ENCODE measurements at regions not wholly inside any gene's neighbourhood (a gene's known extent, or its start where the extent isn't known, plus 50 kb on each side); places are given as distances from the start of the nearest gene placed in this dataset.
"Not testable (repeated sequence)": the region's sequence is repeated elsewhere in the genome, so short reads cannot be mapped to it uniquely, and the experiment has no call there.

DNA sequence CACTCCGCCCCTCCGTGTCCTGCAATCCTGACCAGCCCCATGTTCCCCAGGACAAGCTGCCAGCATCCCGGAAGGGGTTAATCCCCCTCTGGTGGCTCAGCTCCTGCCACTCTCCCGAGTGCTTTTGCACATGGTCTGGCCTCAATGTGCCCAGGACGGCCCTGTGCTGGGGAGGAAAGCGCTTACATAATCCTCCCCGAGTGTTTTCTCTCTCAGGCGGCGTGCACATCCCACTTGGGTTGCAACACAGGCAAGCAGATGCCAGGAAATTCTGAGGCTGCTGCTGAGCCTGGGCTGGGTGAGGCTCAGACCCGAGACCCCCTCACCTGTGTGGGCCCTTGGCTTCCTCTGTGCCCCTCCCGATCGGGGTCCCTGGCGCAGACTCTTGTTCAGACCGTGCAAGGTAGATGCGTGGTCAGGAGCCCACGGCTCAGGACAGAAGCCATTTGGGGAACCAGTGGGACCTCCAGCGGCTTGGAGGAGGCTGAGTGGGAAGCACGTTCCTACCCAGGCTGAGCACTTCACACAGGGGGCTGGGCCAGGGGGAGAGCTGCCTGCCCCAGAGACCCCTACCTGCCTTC lies 144.7 kb downstream of the LAT start:
- CTCF ChIA-PET (ENCODE audit: low intra/inter-chr PET ratio); H3K27ac ChIP-seq (ENCODE audit: extremely low read depth, low read depth, low read length); intact Hi-C loops (cut with micrococcal nuclease); H3K4me3 ChIP-seq; H3K36me3 ChIP-seq (ENCODE audit: control insufficient read depth, insufficient read depth, low read length); H4K20me1 ChIP-seq (replicated peaks; ENCODE audit: control insufficient read depth, insufficient read depth, low read length); ATAC-seq; H3K9me1 ChIP-seq (ENCODE audit: control insufficient read depth, insufficient read depth, low read length); H2AFZ ChIP-seq (ENCODE audit: low read depth, low read length); H3K79me2 ChIP-seq (ENCODE audit: control insufficient read depth, insufficient read depth, low read length); H3K9ac ChIP-seq (ENCODE audit: insufficient read depth in 1 of 2, low read depth in 2 of 2, low read length in 2 of 2); H3K4me2 ChIP-seq (ENCODE audit: insufficient read depth, low read length); DNase-seq (ENCODE audit: extremely low read depth in 1 of 4, low spot score in 3 of 4); FAIRE-seq; BruUV-seq (replicated peaks); H3K9me3 ChIP-seq (replicated peaks; ENCODE audit: control insufficient read depth, insufficient read depth, low read depth, low read length); POLR2A ChIA-PET: not testable (repeated sequence)
- in situ Hi-C loops (cut with MboI): loop anchor here (10.0 kb wide), 1 partner anchor 45 kb away; no protein-coding TSS in a partner anchor
- H3K4me1 ChIP-seq (replicated peaks in 1 of 2; ENCODE audit: control insufficient read depth in 2 of 2, insufficient read depth in 2 of 2, low read length in 2 of 2): peaks cover 0 to 23% of the 10 kb centered on the region in 2 experiments; a peak in 2 of 5 replicates
- WGBS (ENCODE audit: insufficient coverage, low coverage, missing lambda C conversion rate): 36% methylated on average over 15 of the region's 18 CpGs
- peaks cover 2 to 17% of the 10 kb centered on the region in 2 experiments; a peak in 2 of 5 replicates for H3K27me3 ChIP-seq (ENCODE audit: control insufficient read depth in 2 of 2, insufficient read depth in 2 of 2, low read length in 2 of 2)

DNA sequence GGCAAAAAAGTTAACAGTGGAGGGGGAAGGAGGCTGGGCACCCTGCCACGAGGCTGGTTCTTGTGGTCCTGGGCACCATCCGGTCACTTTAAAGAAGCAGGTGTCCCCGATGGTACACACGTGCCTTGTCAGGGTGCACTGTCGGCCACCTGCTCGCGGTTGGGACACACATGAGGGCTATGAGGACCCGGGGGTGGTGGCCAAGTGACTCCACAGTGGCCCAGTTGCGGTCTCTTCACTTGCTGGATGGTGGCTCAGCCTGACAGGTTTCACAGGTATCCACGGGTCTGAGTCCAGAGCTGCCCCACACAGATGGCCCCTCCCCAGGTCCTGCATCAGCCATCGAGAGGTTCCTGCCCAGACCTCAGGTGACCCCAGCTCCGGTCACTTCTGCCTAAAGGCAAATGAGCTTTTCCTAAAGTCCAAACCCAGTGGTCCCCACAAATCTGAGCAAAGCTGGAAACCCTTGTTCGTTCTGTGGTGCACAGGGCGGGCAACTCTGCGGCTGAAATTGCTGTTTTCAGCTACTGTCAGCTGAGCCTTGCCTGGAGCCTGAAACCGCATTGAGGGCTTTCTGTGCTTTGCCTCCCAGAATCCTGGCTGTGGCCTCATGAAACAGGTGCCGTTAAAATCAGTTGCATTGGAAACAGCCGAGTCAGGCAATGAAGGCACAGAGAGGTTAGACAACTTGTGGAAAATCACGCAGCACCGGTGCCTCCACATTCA lies 144.0 kb downstream of the LAT start:
- BruUV-seq (replicated peaks); intact Hi-C loops (cut with micrococcal nuclease); H3K4me2 ChIP-seq (ENCODE audit: insufficient read depth, low read length); H4K20me1 ChIP-seq (replicated peaks; ENCODE audit: control insufficient read depth, insufficient read depth, low read length); POLR2A ChIA-PET; H3K9me3 ChIP-seq (replicated peaks; ENCODE audit: control insufficient read depth, insufficient read depth, low read depth, low read length); DNase-seq (ENCODE audit: extremely low read depth in 1 of 4, low spot score in 3 of 4); H3K36me3 ChIP-seq (ENCODE audit: control insufficient read depth, insufficient read depth, low read length); FAIRE-seq; H3K4me3 ChIP-seq; H3K27ac ChIP-seq (ENCODE audit: extremely low read depth, low read depth, low read length); H3K79me2 ChIP-seq (ENCODE audit: control insufficient read depth, insufficient read depth, low read length); H2AFZ ChIP-seq (ENCODE audit: low read depth, low read length); CTCF ChIA-PET (ENCODE audit: low intra/inter-chr PET ratio); H3K9me1 ChIP-seq (ENCODE audit: control insufficient read depth, insufficient read depth, low read length); ATAC-seq; H3K9ac ChIP-seq (ENCODE audit: insufficient read depth in 1 of 2, low read depth in 2 of 2, low read length in 2 of 2): not testable (repeated sequence)
- in situ Hi-C loops (cut with MboI): loop anchor here (10.0 kb wide), 1 partner anchor 46 kb away; no protein-coding TSS in a partner anchor
- Histone ChIP-seq H3K4me1 (replicated peaks in 1 of 2; ENCODE audit: control insufficient read depth in 2 of 2, insufficient read depth in 2 of 2, low read length in 2 of 2) (peaks cover 0 to 23% of the 10 kb centered on the region in 2 experiments; a peak in 2 of 5 replicates), H3K27me3 (ENCODE audit: control insufficient read depth in 2 of 2, insufficient read depth in 2 of 2, low read length in 2 of 2) (peaks cover 2 to 17% of the 10 kb centered on the region in 2 experiments; a peak in 2 of 5 replicates)
- WGBS (ENCODE audit: insufficient coverage, low coverage, missing lambda C conversion rate): 31% methylated on average over 19 of the region's 20 CpGs

DNA sequence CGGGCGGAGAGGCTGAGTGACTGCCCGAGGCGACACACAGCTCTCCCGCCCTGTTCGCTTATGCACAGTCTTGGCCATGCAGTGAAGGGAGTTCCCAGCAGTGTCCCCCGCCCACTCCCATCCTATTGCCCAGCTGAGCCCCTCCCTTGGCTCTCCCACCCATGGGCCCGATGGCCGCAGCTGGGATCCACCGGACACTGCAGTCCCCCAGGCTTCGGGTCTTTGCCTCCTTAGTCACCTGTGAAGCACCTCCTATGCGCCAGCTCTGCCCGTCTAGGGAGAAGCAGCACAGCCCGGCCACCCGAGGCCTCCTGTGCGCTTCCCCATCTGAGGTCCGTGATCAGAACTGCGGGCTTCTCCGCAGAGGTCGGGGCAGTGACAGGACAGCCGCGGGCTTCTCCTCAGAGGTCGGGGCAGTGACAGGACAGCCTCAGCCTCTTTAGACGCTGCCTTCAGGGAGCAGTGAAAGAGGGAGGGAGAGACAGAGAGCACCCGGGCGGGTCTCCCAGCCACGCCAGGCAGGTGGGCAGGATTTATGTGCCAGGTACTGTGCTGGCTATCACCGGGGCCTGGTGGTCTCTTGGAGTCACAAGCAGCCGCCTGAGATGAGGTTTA lies 143.1 kb downstream of the LAT start:
- intact Hi-C loops (cut with micrococcal nuclease); H3K9me1 ChIP-seq (ENCODE audit: control insufficient read depth, insufficient read depth, low read length); POLR2A ChIA-PET; H3K9me3 ChIP-seq (replicated peaks; ENCODE audit: control insufficient read depth, insufficient read depth, low read depth, low read length); FAIRE-seq; H2AFZ ChIP-seq (ENCODE audit: low read depth, low read length); ATAC-seq; H3K27ac ChIP-seq (ENCODE audit: extremely low read depth, low read depth, low read length); BruUV-seq (replicated peaks); DNase-seq (ENCODE audit: extremely low read depth in 1 of 4, low spot score in 3 of 4); H4K20me1 ChIP-seq (replicated peaks; ENCODE audit: control insufficient read depth, insufficient read depth, low read length); H3K4me2 ChIP-seq (ENCODE audit: insufficient read depth, low read length); H3K9ac ChIP-seq (ENCODE audit: insufficient read depth in 1 of 2, low read depth in 2 of 2, low read length in 2 of 2); H3K4me3 ChIP-seq; CTCF ChIA-PET (ENCODE audit: low intra/inter-chr PET ratio); H3K79me2 ChIP-seq (ENCODE audit: control insufficient read depth, insufficient read depth, low read length); H3K36me3 ChIP-seq (ENCODE audit: control insufficient read depth, insufficient read depth, low read length): not testable (repeated sequence)
- H3K27me3 ChIP-seq (ENCODE audit: control insufficient read depth in 2 of 2, insufficient read depth in 2 of 2, low read length in 2 of 2): peaks cover 2 to 17% of the 10 kb centered on the region in 2 experiments; a peak in 2 of 5 replicates
- peaks cover 0 to 23% of the 10 kb centered on the region in 2 experiments; a peak in 2 of 5 replicates for H3K4me1 ChIP-seq (replicated peaks in 1 of 2; ENCODE audit: control insufficient read depth in 2 of 2, insufficient read depth in 2 of 2, low read length in 2 of 2)
- 32% methylated on average over 20 of the region's 29 CpGs for WGBS (ENCODE audit: insufficient coverage, low coverage, missing lambda C conversion rate)
- in situ Hi-C loops (cut with MboI): loop anchor here (10.0 kb wide), 1 partner anchor 47 kb away; no protein-coding TSS in a partner anchor

Measured in K562 (cell line).